K562 (cell line): ENCODE measurements at regions not wholly inside any gene's neighbourhood (a gene's known extent, or its start where the extent isn't known, plus 50 kb on each side); places are given as distances from the start of the nearest gene placed in this dataset.
A peak's percentile ranks its signal among the peaks of the same experiment; 100 is the strongest.

Source experiments
- ATAC-seq: fragments of 200-7000 bp; cut with Tn5 transposase; 3 replicates; pipeline ENCODE4 v1.9.1; 2020; ENCODE audit warnings: moderate library complexity
- BruUV-seq: library from RNA; stranded (reverse); fragments of 400-500 nt; replicated peaks from 2 replicates; lab custom pipeline; 2021; lab: Mats Ljungman, UMichigan
- CTCF ChIA-PET: fragments of 300-600 bp; formaldehyde crosslinking; extraction: SDS; loops from one replicate; lab custom pipeline; 2021; ENCODE audit warnings: low intra/inter-chr PET ratio; lab: Yijun Ruan, JAX
- POLR2A ChIA-PET: fragments of 300-600, 350-650 bp; sonication (Branson Sonifier 250); formaldehyde crosslinking; extraction: SDS; loops from one replicate; lab custom pipeline; 2021; ENCODE audit warnings: antibody characterized with exemption, inconsistent platforms; lab: Yijun Ruan, JAX
- DNase-seq, 4 experiments: peaks; one replicate each; pipeline versions ENCODE4 v3.0.0 to v3.0.0-alpha.2; 2011 to 2018; ENCODE audit warnings: low spot score in 3 of 4, mixed read lengths in 3 of 4; ENCODE audit errors: extremely low read depth in 1 of 4
- FAIRE-seq: peaks from 2 replicates; lab custom pipeline; 2011; peaks lifted over from hg19 to GRCh38; lab: Jason Lieb, UNC
- H2AFZ ChIP-seq: 2 replicates; pipeline ENCODE4 v1.6.0; 2011; ENCODE audit warnings: low read depth, low read length, control low read depth, inconsistent platforms
- H3K27ac ChIP-seq: fragments of 200-600 bp; 3 replicates; pipeline ENCODE4 v1.8.0; 2011; ENCODE audit warnings: low read depth, mild to moderate bottlenecking, control low read depth, inconsistent platforms, low read length, moderate library complexity, mixed read lengths; ENCODE audit errors: extremely low read depth
- H3K27me3 ChIP-seq, 2 experiments: fragments of 300-600 bp in 1 of 2; 2 replicates in 1 of 2; 3 replicates in 1 of 2; pipeline versions ENCODE4 v1.6.0 to v1.8.0; 2011; ENCODE audit warnings: inconsistent platforms in 2 of 2, low read length in 2 of 2, mild to moderate bottlenecking in 1 of 2, mixed read lengths in 1 of 2, moderate library complexity in 1 of 2; ENCODE audit not compliant: control insufficient read depth in 2 of 2, insufficient read depth in 2 of 2
- H3K36me3 ChIP-seq: fragments of 300-600 bp; 3 replicates; pipeline ENCODE4 v1.8.0; 2011; ENCODE audit warnings: mild to moderate bottlenecking, low read length, inconsistent platforms; ENCODE audit not compliant: control insufficient read depth, insufficient read depth
- H3K4me1 ChIP-seq, 2 experiments: fragments of 200-600 bp in 1 of 2; replicated peaks in 1 of 2; 2 replicates in 1 of 2; 3 replicates in 1 of 2; pipeline versions ENCODE4 v1.5.1 to v1.8.0; 2011; ENCODE audit warnings: inconsistent platforms in 2 of 2, low read length in 2 of 2, mild to moderate bottlenecking in 1 of 2, mixed read lengths in 1 of 2, moderate library complexity in 1 of 2; ENCODE audit not compliant: control insufficient read depth in 2 of 2, insufficient read depth in 2 of 2
- H3K4me2 ChIP-seq: 2 replicates; pipeline ENCODE4 v1.6.1; 2011; ENCODE audit warnings: low read length, control low read depth, inconsistent platforms, mixed read lengths; ENCODE audit not compliant: insufficient read depth
- H3K4me3 ChIP-seq: fragments of 200-600 bp; sonication (generic), shearing (Covaris generic); 2 replicates; pipeline ENCODE4 v1.5.1; 2016; ENCODE audit warnings: control low read depth, inconsistent platforms
- H3K79me2 ChIP-seq: fragments of 200-600 bp; 3 replicates; pipeline ENCODE4 v1.8.0; 2011; ENCODE audit warnings: low read length, inconsistent platforms; ENCODE audit not compliant: control insufficient read depth, insufficient read depth
- H3K9ac ChIP-seq, 2 experiments: 2 replicates each; pipeline versions ENCODE4 v1.6.0 to v1.6.1; 2011; ENCODE audit warnings: low read depth in 2 of 2, low read length in 2 of 2, control low read depth in 1 of 2, inconsistent platforms in 1 of 2, mild to moderate bottlenecking in 1 of 2, mixed read lengths in 1 of 2; ENCODE audit not compliant: insufficient read depth in 1 of 2
- H3K9me1 ChIP-seq: one replicate; pipeline ENCODE4 v1.6.0; 2011; ENCODE audit warnings: inconsistent platforms, mild to moderate bottlenecking, low read length, moderate library complexity; ENCODE audit not compliant: control insufficient read depth, insufficient read depth
- H3K9me3 ChIP-seq: replicated peaks from 2 replicates; pipeline ENCODE4 v1.5.1; 2011; ENCODE audit warnings: low read depth, low read length, inconsistent platforms; ENCODE audit not compliant: control insufficient read depth, insufficient read depth
- H4K20me1 ChIP-seq: replicated peaks from 2 replicates; pipeline ENCODE4 v1.6.1; 2011; ENCODE audit warnings: low read length, inconsistent platforms, mixed read lengths; ENCODE audit not compliant: control insufficient read depth, insufficient read depth
- C11orf30 ChIP-seq: fragments of 450-650 bp; IDR thresholded peaks from 2 replicates; pipeline ENCODE4 v1.6.1; 2016; ENCODE audit warnings: low read depth, mild to moderate bottlenecking
- DLX4 ChIP-seq: fragments of 250-450 bp; sonication (Bioruptor Pico); IDR thresholded peaks from 2 replicates; pipeline ENCODE4 v1.6.1; 2021; ENCODE audit warnings: mild to moderate bottlenecking
- EP300 ChIP-seq: IDR thresholded peaks from 2 replicates; pipeline ENCODE4 v1.6.1; 2012; ENCODE audit warnings: low read length, improper control_type of control experiment
- MAFF ChIP-seq: IDR thresholded peaks from 2 replicates; pipeline ENCODE4 v1.6.1; 2012; ENCODE audit warnings: low read length, improper control_type of control experiment
- MITF ChIP-seq: IDR thresholded peaks from 2 replicates; pipeline ENCODE4 v1.6.1; 2014; ENCODE audit warnings: antibody characterized with exemption
- RBM25 ChIP-seq: fragments of 200-400 bp; formaldehyde crosslinking; IDR thresholded peaks from 2 replicates; pipeline ENCODE4 v1.6.1; 2018; ENCODE audit warnings: low read length, low read depth, moderate library complexity; ENCODE audit not compliant: severe bottlenecking
- SAFB ChIP-seq: fragments of 200-400 bp; formaldehyde crosslinking; IDR thresholded peaks from 2 replicates; pipeline ENCODE4 v1.6.1; 2017; ENCODE audit warnings: low read depth, low read length, borderline replicate concordance
- UBTF ChIP-seq, 2 experiments: IDR thresholded peaks; 2 replicates each; pipeline ENCODE4 v1.6.1; 2012; ENCODE audit warnings: improper control_type of control experiment in 2 of 2, low read depth in 2 of 2, low read length in 2 of 2, borderline replicate concordance in 1 of 2
- in situ Hi-C: fragments of 300-500 bp; cut with MboI; formaldehyde crosslinking; loops from 4 replicates; pipeline ENCODE4 v1.15.0; 2018; ENCODE audit warnings: inconsistent platforms, mixed read lengths
- intact Hi-C: fragments of 100-400 bp; cut with micrococcal nuclease; formaldehyde crosslinking; loops from 2 replicates; pipeline ENCODE4 v1.14.2; 2022
- TF ChIP-seq, protein P1 (sequence below), 2 experiments: fragments of 200-800 bp in 1 of 2; sonication (Bioruptor generic) in 1 of 2; sonication (generic) in 1 of 2; formaldehyde crosslinking in 1 of 2; IDR thresholded peaks in 1 of 2; conservative IDR thresholded peaks in 1 of 2; 2 replicates each; pipeline versions ENCODE4 v1.5.0 to v1.6.1; 2016 to 2020; ENCODE audit warnings: missing compliant biosample characterization in 1 of 2, missing genetic modification characterization in 1 of 2, missing genetic modification reagents in 1 of 2
- TF ChIP-seq, protein P2 (sequence below): sonication (generic); formaldehyde crosslinking; IDR thresholded peaks from 2 replicates; pipeline ENCODE4 v1.8.0; 2023; ENCODE audit warnings: missing genetic modification reagents, mild to moderate bottlenecking, borderline replicate concordance

- no peak for TF ChIP-seq RBM25
- no peak for TF ChIP-seq DLX4 (CRISPR knock-in tag)
- no peak for TF ChIP-seq SAFB
- TF ChIP-seq, protein P1, sequence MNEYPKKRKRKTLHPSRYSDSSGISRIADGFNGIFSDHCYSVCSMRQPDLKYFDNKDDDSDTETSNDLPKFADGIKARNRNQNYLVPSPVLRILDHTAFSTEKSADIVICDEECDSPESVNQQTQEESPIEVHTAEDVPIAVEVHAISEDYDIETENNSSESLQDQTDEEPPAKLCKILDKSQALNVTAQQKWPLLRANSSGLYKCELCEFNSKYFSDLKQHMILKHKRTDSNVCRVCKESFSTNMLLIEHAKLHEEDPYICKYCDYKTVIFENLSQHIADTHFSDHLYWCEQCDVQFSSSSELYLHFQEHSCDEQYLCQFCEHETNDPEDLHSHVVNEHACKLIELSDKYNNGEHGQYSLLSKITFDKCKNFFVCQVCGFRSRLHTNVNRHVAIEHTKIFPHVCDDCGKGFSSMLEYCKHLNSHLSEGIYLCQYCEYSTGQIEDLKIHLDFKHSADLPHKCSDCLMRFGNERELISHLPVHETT (CRISPR knock-in tag; conservative IDR thresholded peaks at IDR 0.05 in 1 of 2, IDR thresholded peaks at IDR 0.05 in 1 of 2), result no peak
- TF ChIP-seq EP300, result no peak
Measured at GRCh38 chr4:96526625-96527024, 686.7 kb downstream of the PDHA2 start (continued).

- Histone ChIP-seq H3K9ac (no peak overlapping the region), H3K9me3 (peaks cover 1% of the 10 kb centered on the region; the same call in 1 of the 2 replicates), H3K36me3 (no peaks in the 10 kb centered on the region), H3K27ac (no peak overlapping the region), H3K9me1 (no peaks in the 10 kb centered on the region), H2AFZ (no peak overlapping the region), H3K4me2 (no peak overlapping the region), H4K20me1 (no peaks in the 10 kb centered on the region), H3K79me2 (no peaks in the 10 kb centered on the region), H3K4me3 (no peak overlapping the region), H3K4me1 (no peaks in the 10 kb centered on the region), H3K27me3 (no peaks in the 10 kb centered on the region)
- in situ Hi-C loops, result no loop called here
- POLR2A ChIA-PET, result no interaction called here
- BruUV-seq, result no TSS peak
- no peak for ATAC-seq
- no peak for DNase-seq
- FAIRE-seq, result no peak
- intact Hi-C loops, result no loop called here
- CTCF ChIA-PET, result no interaction called here
- TF ChIP-seq C11orf30, result peak; percentile 61; the same call in 1 of the 2 replicates
- TF ChIP-seq, protein P2, sequence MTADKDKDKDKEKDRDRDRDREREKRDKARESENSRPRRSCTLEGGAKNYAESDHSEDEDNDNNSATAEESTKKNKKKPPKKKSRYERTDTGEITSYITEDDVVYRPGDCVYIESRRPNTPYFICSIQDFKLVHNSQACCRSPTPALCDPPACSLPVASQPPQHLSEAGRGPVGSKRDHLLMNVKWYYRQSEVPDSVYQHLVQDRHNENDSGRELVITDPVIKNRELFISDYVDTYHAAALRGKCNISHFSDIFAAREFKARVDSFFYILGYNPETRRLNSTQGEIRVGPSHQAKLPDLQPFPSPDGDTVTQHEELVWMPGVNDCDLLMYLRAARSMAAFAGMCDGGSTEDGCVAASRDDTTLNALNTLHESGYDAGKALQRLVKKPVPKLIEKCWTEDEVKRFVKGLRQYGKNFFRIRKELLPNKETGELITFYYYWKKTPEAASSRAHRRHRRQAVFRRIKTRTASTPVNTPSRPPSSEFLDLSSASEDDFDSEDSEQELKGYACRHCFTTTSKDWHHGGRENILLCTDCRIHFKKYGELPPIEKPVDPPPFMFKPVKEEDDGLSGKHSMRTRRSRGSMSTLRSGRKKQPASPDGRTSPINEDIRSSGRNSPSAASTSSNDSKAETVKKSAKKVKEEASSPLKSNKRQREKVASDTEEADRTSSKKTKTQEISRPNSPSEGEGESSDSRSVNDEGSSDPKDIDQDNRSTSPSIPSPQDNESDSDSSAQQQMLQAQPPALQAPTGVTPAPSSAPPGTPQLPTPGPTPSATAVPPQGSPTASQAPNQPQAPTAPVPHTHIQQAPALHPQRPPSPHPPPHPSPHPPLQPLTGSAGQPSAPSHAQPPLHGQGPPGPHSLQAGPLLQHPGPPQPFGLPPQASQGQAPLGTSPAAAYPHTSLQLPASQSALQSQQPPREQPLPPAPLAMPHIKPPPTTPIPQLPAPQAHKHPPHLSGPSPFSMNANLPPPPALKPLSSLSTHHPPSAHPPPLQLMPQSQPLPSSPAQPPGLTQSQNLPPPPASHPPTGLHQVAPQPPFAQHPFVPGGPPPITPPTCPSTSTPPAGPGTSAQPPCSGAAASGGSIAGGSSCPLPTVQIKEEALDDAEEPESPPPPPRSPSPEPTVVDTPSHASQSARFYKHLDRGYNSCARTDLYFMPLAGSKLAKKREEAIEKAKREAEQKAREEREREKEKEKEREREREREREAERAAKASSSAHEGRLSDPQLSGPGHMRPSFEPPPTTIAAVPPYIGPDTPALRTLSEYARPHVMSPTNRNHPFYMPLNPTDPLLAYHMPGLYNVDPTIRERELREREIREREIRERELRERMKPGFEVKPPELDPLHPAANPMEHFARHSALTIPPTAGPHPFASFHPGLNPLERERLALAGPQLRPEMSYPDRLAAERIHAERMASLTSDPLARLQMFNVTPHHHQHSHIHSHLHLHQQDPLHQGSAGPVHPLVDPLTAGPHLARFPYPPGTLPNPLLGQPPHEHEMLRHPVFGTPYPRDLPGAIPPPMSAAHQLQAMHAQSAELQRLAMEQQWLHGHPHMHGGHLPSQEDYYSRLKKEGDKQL (CRISPR knock-in tag), result no peak
- peak; percentile 75 for TF ChIP-seq MAFF
- no peak for TF ChIP-seq MITF
- no peak for TF ChIP-seq UBTF (IDR thresholded peaks at IDR 0.05; ENCODE audit: borderline replicate concordance in 1 of 2, low read depth in 2 of 2, low read length in 2 of 2)
Measured at GRCh38 chr4:96531836-96532235, 691.9 kb downstream of the PDHA2 start.
